ENCODE measurements at regions not wholly inside any gene's neighbourhood (a gene's known extent, or its start where the extent isn't known, plus 50 kb on each side); places are given as distances from the start of the nearest gene placed in this dataset.

GRCh38 chr3:43192028-43192427, 86.1 kb upstream of the POMGNT2 start:
- H3K27me3 ChIP-seq (replicated peaks) = no peaks in the 10 kb centered on the region
- in situ Hi-C loops (cut with HindIII; ENCODE audit: low pct_ligation_motif_present, low sequenced_read_pairs) = no loop called here
- no peak overlapping the region for H3K4me3 ChIP-seq (ENCODE audit: low read depth, low read length)
- H3K36me3 ChIP-seq (replicated peaks) = no peaks in the 10 kb centered on the region
- no peak for TF ChIP-seq CTCF (IDR thresholded peaks at IDR 0.05; ENCODE audit: low read depth, low read length, missing control alignments)
- H3K27ac ChIP-seq = peak overlapping the region; percentile 93
- no peak for DNase-seq

GRCh38 chr3:43191116-43191515, 85.2 kb upstream of the POMGNT2 start:
- TF ChIP-seq CTCF (IDR thresholded peaks at IDR 0.05; ENCODE audit: low read depth, low read length, missing control alignments) = no peak
- peak overlapping the region; percentile 93 for H3K27ac ChIP-seq
- H3K36me3 ChIP-seq (replicated peaks) = no peaks in the 10 kb centered on the region
- no peaks in the 10 kb centered on the region for H3K27me3 ChIP-seq (replicated peaks)
- peak; percentile 68 for DNase-seq
- H3K4me3 ChIP-seq (ENCODE audit: low read depth, low read length) = no peak overlapping the region
- in situ Hi-C loops (cut with HindIII; ENCODE audit: low pct_ligation_motif_present, low sequenced_read_pairs) = no loop called here

- Histone ChIP-seq H3K36me3 (replicated peaks) (no peaks in the 10 kb centered on the region), H3K27me3 (replicated peaks) (no peaks in the 10 kb centered on the region), H3K27ac (peak overlapping the region; percentile 93), H3K4me3 (ENCODE audit: low read depth, low read length) (no peak overlapping the region)
- TF ChIP-seq CTCF (IDR thresholded peaks at IDR 0.05; ENCODE audit: low read depth, low read length, missing control alignments) = no peak
- in situ Hi-C loops (cut with HindIII; ENCODE audit: low pct_ligation_motif_present, low sequenced_read_pairs) = no loop called here
- peak; percentile 90 for DNase-seq
Measured at GRCh38 chr3:43190670-43191069, 84.8 kb upstream of the POMGNT2 start.

- in situ Hi-C loops (cut with HindIII; ENCODE audit: low pct_ligation_motif_present, low sequenced_read_pairs) = no loop called here
- DNase-seq = no peak
- no peak overlapping the region for H3K4me3 ChIP-seq (ENCODE audit: low read depth, low read length)
- TF ChIP-seq CTCF (IDR thresholded peaks at IDR 0.05; ENCODE audit: low read depth, low read length, missing control alignments) = no peak
- no peaks in the 10 kb centered on the region for H3K36me3 ChIP-seq (replicated peaks)
- H3K27me3 ChIP-seq (replicated peaks) = no peaks in the 10 kb centered on the region
- H3K27ac ChIP-seq = no peak overlapping the region
Measured at GRCh38 chr3:43187836-43188479, 82.1 kb upstream of the POMGNT2 start.

GRCh38 chr3:43185983-43186314, 80.1 kb upstream of the POMGNT2 start:
- in situ Hi-C loops (cut with HindIII; ENCODE audit: low pct_ligation_motif_present, low sequenced_read_pairs) = no loop called here
- TF ChIP-seq CTCF (IDR thresholded peaks at IDR 0.05; ENCODE audit: low read depth, low read length, missing control alignments) = no peak
- Histone ChIP-seq H3K27ac (no peak overlapping the region), H3K36me3 (replicated peaks) (no peaks in the 10 kb centered on the region), H3K4me3 (ENCODE audit: low read depth, low read length) (no peak overlapping the region), H3K27me3 (replicated peaks) (no peaks in the 10 kb centered on the region)
- DNase-seq = no peak

Data from brain microvascular endothelial cell (primary cell).